HG02884 (cell line): ENCODE measurements at regions not wholly inside any gene's neighbourhood (a gene's known extent, or its start where the extent isn't known, plus 50 kb on each side); places are given as distances from the start of the nearest gene placed in this dataset.

Experiments used
- ATAC-seq: cut with Tn5 transposase; IDR thresholded peaks from one replicate; pipeline ENCODE4 v1.9.1; 2021; ENCODE audit warnings: mild to moderate bottlenecking, moderate library complexity; ENCODE audit not compliant: unreplicated experiment

DNA sequence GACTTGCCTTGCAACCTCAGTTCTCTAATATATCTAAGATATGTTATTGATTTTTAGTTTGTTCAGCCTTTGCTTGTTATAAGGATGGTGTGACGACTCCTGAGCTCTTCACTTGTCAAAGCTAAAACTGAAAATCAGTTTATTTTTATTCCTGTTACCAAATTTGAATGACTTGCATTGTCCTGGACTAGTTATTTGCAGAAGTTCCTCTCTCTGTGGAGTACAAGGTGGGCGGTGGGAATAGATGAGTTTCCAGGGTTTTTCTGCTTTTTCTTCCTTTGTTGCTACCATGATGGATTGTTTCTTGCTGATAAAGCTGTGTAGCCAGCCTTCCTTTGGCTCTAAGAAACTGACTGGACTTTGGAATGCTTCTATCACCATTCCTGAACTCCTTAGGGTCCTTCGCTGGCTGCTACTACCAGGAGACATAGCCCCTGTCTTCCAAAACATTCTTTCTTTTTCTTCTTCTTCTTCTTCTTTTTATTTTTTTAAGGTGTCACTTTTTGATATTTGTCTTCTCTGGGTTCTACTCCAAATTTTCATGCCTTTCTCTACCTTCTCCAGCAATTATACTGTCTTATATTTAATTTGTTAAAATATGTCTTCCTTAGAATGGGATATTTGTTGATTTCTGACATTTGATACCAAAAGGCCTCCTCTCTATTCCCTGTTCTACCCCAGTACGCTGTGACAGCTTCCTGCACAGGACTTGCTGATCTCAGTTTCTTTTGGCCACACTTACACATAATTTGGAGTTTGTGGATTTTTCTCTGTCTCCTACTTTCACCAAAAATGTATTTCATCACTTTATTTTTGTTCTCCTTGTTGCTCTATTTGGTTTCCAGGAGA, 145.1 kb upstream of the THRB start:
- ATAC-seq = no peak

DNA sequence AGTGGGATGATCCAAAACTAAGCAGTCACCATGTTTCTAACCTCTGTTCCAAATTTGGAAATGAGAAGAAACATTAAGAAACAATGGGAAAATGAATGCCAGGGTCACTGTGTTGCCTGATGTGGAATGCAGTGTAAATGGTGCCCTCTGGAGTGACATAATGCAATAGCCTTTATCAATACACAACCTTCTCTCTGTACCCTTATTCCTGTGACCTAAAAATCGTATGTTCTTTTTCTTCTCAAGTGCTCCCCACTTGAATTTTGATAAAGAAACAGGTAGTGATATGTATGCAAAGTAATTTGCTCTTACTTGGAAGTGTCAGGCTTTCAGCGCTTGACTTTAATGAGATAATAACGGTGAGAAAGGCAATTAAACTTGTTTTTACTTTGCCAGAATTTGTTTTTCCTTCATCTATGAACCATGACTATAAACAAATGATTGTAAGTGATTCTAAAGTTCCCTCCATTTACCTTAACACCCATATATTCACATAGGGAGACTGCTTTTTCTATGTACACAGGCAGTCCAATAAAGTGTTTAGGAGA, 145.8 kb upstream of the THRB start:
- peak; percentile 54 for ATAC-seq

DNA sequence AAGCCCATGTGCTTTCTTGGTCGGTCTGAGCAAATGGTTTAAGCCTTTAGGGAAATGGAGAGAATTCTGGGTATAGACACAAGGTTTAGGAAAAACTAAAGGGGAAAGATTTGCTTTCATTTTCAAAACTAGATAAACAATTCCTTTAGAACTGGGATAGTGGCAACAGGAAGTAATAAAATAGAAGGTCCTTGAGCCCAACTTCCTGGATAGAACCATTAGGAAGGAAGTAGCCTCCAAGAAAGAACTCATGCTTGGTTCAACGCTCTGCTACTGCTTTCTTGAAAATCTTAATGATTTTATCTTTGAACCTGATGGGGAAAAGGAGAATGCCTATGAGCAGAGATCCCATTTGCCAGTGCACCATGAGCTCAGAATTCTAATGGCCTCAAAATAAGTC, 147.0 kb upstream of the THRB start:
- no peak for ATAC-seq

DNA sequence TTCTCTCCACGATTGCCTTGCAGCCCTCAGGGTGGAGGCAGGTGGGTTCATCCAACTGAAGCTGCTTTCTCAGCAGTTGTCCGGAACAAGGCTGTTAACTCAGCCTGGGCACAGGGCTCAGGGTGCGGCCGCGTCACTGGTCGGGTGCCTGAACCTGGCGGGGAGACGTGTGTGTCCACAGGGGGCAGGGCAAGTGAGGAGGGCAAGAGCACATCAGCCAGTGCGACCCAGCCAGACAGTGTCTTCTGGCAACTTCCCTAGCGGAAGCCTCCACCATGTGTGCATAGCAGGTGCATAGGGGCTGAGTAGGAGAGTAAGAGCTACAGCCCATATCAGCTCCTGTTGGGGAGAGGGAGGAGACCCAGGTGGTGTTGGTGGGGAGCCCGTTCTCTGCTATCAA, 150.4 kb upstream of the THRB start:
- ATAC-seq = no peak

DNA sequence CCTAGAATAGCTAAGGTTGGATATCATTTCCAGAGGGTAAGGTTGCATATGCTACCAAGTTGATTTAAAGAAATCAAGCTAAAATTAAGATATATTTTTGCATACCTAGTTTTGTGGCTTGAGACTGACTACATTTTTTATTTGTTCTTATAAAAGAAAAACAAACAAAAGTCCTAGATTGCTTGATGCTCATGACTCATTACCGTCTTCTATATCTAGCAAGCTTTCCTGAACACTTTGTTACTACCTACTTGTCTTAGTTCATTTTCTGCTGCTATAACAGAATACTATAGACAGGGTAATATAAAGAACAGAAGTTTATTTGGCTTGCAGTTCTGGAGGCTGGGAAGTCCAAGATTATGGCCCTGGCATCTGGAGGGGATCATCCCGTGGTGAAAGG, 152.1 kb upstream of the THRB start:
- no peak for ATAC-seq

DNA sequence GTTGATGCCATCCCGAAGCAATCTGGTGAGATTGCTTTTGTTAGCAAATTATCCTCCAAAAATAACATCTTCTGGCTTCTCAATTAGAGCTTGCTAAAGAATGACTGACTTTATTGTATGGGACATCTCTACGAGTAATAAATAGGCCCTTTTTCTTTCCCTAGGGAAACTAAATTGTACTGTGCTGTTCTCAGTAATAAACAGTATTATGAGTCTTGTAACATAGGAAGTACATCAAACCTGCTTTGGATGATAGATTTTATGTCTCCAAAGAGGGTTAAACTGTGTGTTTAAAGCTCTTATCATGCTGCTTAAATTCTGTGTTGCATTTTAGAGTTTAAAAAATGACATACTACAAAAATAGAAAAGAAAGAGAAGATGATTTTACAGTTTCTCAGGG, 153.4 kb upstream of the THRB start:
- no peak for ATAC-seq

DNA sequence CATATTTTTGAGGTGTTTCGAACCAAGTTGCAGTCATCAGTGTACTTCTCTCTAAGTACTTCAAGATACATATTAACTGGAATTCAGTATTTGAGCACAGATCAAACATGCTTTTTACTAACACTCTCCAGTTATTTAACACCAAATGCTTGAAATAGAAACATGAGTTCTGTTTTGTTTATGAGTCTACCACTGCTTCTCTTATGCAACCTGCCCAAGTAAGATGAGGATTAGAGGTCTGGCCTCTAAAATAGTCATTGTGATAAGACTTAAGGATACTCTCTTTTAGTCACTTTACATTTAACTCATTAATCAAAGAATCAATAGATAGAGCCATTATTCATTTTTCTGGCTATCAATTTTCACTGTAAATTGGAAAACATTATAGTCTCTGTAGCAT, 156.2 kb upstream of the THRB start:
- ATAC-seq = no peak

DNA sequence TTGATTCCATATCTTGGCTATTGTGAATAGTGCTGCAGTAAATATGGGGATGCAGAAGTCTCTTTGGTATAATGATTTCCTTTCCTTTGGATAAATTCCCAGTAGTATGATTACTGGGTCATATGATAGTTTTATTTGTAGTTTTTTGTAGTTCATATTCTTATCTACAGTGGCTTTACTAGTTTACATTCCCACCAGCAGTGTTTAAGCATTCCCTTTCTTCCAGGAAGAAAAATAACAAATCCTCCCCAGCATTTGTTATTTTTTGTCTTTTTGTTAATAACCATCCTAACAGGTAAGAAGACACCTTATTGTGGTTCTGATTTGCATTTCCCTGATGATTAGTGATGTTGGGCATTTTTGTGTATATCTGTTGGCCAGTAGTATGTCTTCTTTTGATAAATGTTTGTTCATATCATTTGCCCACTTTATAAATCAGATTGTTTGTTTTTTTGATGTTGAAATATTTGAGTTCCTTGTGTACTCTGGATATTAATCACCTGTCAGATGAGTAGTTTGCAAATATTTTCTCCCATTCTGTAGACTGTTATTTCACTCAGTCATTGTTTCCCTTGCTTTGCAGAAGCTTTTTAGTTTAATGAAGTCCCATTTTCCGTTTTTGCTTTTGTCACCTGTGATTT, 163.3 kb upstream of the THRB start:
- no peak for ATAC-seq

DNA sequence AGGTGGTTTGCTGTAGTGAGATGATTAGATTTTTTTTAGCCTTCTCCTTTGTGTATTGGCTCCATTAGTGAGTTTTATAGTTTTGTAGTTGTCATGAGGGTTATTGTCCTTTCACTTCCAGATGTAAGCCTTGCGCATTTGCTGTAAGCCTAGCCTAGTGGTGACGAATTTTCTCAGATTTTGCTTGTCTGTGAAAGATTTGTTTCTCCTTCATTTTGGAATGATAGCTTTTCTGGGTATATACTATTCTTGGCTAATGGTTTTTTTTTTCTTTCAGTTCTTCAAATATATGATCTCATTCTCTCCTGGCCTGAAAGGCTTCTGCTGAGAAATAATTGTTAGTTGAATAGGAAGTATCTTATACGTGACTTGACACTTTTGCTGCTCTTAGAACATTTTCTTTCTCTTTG, 166.5 kb upstream of the THRB start:
- ATAC-seq = no peak

DNA sequence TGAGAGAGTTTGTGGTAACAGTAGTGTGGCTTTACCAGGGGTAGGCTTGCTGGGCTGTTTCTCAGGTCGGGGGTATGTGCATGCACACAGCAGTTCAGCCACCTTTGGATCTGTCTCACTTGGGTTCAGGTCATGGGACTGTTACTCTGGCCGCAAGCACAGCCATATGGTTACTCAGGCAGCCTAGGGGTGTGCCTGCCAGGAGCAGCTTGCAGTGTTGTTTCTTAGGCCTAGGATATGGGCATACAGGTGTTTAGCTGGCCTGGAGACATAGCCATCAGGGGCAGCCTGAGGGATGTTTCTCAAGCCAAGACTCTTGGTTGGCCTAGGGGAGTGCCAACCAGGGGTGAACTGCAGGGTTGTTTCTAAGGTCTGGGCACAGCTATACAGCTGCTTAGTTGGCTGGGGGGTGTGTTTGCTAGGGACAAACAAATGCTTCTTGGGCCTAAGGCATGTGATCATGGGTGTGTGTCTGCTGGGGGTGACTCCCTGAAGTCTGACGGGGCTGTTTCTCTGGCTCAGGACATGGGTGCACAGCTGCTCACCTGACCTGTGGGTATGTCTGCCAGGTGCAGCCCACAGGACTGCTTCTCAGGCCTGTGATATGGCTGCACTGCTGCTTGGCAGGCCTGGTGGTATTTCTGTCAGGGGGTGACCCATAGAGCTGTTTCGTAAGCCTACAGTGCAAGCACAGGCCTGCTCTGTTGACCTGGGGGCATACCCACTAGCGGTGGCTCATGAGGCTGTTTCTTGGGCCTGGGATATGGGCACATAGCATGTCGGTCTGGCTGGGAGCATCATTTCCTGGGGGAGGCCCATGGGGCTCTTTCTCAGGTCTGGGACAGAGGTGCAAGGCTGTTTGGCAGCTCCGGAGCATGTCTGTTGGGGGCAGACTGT, 168.0 kb upstream of the THRB start:
- no peak for ATAC-seq

DNA sequence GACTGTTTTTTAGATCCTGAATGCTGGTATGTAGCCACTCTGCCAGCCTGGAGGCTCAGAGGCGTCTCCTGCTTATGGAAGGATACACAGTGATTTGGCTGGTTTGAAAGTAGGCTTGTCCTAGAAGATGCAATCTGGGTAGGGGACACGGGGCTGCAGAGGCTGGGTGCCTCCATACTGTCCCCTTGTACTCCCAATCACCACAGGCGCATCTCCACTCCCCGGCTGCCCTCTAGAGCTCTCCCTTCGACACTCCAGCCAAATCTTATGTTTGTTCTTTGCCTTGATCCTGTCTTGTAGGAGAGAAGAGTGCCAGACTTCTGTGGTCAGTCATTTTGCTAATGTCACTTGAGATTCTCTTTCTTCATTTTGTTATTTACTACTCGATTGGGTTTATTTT, 168.8 kb upstream of the THRB start:
- ATAC-seq = no peak

DNA sequence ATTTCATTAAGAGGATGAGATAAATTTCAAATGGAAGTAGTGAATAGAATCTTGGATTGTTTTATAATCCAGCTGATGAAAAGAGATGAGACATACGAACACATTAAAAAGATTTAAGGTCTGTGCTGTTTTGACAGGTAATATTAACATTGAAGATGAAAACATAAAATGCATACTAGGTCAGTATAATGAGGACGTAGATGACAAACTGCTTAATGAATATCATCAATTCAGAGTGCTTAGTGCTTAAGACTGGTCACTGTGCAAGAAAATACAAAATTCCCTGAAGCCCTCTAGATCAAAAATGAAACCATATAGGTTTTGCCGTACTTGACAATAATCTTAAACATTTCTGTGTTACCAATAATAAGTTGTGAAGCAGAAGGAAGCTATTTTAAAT, 173.4 kb upstream of the THRB start:
- no peak for ATAC-seq

DNA sequence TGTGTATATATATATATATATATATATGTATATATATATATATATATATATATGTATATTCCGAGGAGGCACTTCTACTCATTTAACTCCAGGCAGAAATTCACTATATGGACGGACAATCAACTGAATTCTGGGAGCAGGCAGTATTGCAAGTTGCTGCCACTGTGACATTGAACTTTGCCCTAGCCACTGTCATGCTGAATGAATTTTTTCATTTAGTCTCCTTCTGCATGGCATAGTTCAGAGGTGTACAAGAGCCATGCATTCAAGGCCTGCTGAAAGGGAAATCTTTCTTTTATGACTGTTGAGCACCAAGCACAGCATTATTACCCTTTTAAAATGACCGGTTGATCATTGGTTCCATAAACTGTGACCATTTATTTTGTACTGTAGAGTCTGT, 176.2 kb upstream of the THRB start:
- no peak for ATAC-seq

DNA sequence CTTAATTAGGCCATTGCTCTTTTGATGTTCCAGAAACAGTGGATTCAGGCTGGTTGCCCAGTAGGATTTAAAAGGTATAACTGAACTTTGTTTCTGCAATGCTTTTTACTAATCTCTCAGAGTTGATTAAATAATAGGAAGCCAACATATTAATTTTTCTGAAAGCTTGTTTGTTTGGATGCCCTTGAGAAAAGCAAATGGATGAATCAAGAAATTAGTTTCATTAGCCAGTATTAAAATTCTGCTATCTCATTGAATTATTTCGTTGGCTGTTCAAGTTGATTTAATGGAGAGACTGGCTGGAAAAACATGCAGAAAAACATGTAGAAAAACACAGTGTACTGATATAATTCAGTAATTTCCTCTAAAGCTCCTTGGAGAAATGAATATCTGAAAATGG, 178.9 kb upstream of the THRB start:
- ATAC-seq = no peak

DNA sequence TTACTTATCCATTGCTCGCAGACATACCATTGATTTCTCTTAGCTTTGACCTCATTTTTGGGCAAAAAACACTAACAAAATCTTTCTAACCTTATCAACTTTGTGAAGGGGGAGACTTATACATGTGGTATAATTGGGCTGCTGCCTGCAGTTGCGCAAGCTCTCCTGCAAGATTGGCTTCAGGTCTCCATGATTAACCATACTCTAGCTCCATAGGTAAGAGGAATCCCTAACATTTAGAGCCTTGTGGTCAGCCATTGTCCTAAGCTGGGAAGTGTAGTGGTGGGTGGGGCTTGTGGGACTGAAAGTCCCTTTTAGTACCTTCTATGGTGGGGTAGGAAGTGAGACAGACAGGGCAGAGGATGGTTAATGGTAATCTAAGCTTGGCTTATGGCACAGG, 179.6 kb upstream of the THRB start:
- no peak for ATAC-seq

DNA sequence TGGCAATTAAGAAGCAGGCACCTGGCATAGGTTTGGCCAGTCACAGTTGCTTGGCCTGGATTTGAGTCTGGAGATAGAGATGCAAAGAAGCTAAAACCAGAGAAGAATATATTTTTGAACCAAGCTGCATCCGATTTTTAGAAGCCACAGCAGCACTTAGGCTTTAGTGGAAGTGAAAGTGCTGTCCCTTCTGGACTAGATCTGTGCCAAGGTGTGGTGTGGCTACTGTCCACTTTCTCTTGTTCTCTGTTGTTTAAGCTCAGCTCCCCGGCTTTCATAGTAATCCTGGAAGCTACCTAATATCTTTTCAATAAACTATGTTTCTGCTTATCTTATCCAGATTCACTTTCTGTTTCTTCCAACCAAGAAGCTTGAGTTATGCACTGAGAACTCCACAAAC, 183.4 kb upstream of the THRB start:
- ATAC-seq = peak; percentile 31

DNA sequence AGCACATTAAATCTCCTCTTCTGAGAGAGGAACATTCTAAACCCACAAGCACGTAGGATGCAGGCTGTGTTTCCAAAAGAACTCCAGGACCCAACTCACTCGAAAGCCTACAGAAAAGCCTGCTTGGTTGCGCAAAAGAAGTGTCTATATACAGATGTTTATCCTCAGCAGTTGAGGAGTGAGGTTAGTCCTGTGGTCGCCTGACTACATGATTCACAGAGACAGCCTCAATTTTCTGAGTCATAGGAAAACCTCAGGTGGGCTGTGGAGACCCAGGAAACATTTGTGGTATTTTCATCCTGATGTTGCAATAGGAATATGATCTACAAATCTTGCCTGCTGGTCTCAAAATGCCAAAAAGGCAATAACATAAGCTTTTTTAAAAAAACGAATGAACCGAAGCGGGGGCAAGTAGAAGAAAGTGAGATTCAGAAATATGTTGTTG, 183.8 kb upstream of the THRB start:
- ATAC-seq = peak; percentile 60

DNA sequence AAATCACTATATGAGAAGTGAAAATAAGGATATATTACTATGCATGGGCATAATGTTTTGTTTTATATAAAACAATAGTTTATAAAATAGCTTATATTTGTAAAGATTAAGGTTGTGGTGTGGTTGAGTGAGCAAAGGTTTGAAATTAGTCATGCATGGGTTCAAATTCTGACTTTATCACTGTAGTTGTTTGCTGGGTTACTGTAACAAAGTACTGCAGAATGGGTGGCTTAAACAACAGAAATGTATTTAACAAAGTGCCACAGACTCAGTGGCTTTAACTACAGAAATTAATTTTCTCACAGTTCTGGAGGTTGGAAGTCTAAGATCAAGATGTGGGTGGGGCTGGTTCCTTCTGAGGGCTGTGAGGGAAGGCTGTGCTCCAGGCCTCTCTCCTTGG, 184.8 kb upstream of the THRB start:
- ATAC-seq = no peak

DNA sequence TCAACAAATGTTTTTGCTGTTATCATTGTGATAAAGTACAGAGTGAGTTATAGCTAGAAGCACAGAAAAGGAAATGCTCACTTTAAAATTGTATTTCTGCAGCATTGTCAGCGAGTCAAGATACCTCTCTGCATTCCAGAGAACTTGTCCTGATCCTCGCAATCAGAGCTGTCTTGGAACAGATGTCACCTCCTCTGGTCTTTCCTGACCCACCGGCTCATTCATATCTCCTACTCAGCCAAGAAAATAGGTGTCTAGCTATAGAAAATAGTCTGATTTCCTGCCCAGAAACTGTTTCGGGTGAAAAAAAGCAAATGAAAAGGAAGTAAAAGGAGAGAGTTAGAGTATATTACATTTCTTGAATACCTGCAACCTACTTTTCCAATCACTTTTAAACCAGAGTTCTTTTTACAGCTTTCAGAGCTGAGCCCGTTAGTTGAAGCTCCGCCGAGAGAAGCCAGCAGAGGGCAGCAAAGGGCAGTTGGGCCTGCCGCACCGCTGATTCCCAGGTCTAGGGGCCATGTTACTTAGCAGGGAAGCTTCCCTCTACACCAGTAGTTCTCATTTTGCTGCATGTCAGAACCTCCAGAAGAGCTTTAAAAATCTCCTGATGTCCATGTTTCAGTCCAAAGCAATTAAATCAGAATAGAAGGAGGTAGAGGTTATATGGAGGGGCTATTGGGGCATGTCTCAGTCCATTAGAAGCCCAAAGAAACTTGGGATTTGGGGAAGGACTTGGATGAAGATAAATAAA, 185.7 kb upstream of the THRB start:
- peak; percentile 57 for ATAC-seq

DNA sequence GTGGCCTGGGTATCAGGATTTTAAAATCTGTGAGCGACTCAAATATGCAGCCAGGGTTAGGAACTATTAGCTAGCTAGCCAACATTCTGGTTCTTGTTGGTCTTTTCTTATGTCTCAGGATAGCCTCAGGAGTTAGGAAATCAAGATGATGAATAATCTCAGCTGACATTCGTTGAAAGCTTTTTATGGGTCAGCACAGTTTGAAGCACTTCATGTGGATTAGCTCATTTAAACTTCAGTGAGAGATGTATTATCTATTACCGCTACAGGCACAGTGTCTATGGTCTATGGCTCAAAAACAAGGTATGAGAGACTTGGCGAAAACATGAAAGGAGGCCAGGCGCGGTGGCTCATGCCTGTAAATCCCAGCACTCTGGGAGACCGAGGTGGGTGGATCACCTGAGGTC, 187.5 kb upstream of the THRB start:
- no peak for ATAC-seq

DNA sequence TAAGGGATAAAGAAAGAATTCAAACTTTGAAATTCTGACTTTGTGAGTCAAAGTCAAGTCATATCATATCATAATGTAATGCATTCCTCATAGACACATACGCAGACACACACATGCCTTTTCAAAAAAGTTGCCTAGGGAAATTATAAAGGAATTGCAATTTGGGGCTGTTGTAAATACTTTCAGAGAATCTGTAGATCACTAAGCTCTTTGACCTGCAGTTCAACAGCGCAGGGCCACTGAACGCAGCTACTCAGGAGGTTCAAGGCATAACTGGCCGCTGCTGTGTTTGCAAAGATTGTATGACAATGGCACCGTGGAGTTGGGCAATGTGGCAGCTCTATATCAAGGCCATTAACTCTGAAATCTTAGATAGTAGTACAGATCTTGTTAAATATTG, 188.4 kb upstream of the THRB start:
- no peak for ATAC-seq
